Common myeloid progenitor, CD34-positive (primary cell): ENCODE measurements at regions not wholly inside any gene's neighbourhood (a gene's known extent, or its start where the extent isn't known, plus 50 kb on each side); places are given as distances from the start of the nearest gene placed in this dataset.

ENCODE experiments used
- CTCF ChIA-PET: fragments of 350-600 bp; sonication (Branson Sonifier 250); formaldehyde crosslinking; loops from one replicate; lab custom pipeline; 2021; ENCODE audit warnings: antibody characterized with exemption; lab: Charles Lee
- POLR2A ChIA-PET: fragments of 350-600 bp; sonication (Branson Sonifier 250); formaldehyde crosslinking; loops from one replicate; lab custom pipeline; 2021; ENCODE audit warnings: antibody characterized with exemption; lab: Charles Lee
- DNase-seq, 3 donors: peaks; one replicate each; pipeline versions ENCODE4 v3.0.0 to v3.0.0-alpha.2; 2013
- H3K27ac ChIP-seq, 2 experiments: 1 replicate in 1 of 2; 2 replicates in 1 of 2; pipeline ENCODE4 v1.7.0; 2013; ENCODE audit warnings: inconsistent platforms in 2 of 2, low read length in 2 of 2, mild to moderate bottlenecking in 2 of 2, low read depth in 1 of 2, moderate library complexity in 1 of 2; ENCODE audit not compliant: severe bottlenecking in 2 of 2, insufficient read depth in 1 of 2, poor library complexity in 1 of 2
- H3K27me3 ChIP-seq, 5 experiments: replicated peaks in 2 of 5; 1 replicate in 3 of 5; 2 replicates in 2 of 5; pipeline versions ENCODE4 v1.6.1 to v1.7.0; 2013; ENCODE audit warnings: low read length in 4 of 5, mild to moderate bottlenecking in 2 of 5, moderate library complexity in 2 of 5, inconsistent platforms in 1 of 5; ENCODE audit not compliant: insufficient read depth in 5 of 5, control insufficient read depth in 4 of 5
- H3K36me3 ChIP-seq, 4 experiments: 1 replicate in 2 of 4; 2 replicates in 2 of 4; pipeline versions ENCODE4 v1.6.1 to v1.7.0; 2013; ENCODE audit warnings: low read length in 3 of 4, control low read depth in 1 of 4, mild to moderate bottlenecking in 1 of 4; ENCODE audit not compliant: control insufficient read depth in 4 of 4, insufficient read depth in 4 of 4
- H3K4me1 ChIP-seq, 4 experiments: 1 replicate in 3 of 4; 2 replicates in 1 of 4; pipeline versions ENCODE4 v1.6.1 to v1.7.1; 2013; ENCODE audit warnings: low read length in 3 of 4, mild to moderate bottlenecking in 3 of 4, control low read depth in 1 of 4, inconsistent platforms in 1 of 4, moderate library complexity in 1 of 4; ENCODE audit not compliant: control insufficient read depth in 4 of 4, insufficient read depth in 4 of 4; ENCODE audit errors: control extremely low read depth in 1 of 4
- H3K4me3 ChIP-seq, 7 experiments: 1 replicate in 4 of 7; 2 replicates in 3 of 7; pipeline versions ENCODE4 v1.5.1 to v1.7.0; 2013; ENCODE audit warnings: mild to moderate bottlenecking in 7 of 7, low read length in 6 of 7, moderate library complexity in 6 of 7, inconsistent platforms in 2 of 7, low read depth in 2 of 7, control low read depth in 1 of 7; ENCODE audit not compliant: insufficient read depth in 4 of 7, control insufficient read depth in 1 of 7; ENCODE audit errors: extremely low read depth in 1 of 7
- H3K9me3 ChIP-seq, 5 experiments: 1 replicate in 4 of 5; 2 replicates in 1 of 5; pipeline versions ENCODE4 v1.6.1 to v1.7.1; 2013; ENCODE audit warnings: low read length in 4 of 5, mild to moderate bottlenecking in 2 of 5, inconsistent platforms in 1 of 5, low read depth in 1 of 5, moderate library complexity in 1 of 5; ENCODE audit not compliant: control insufficient read depth in 4 of 5, insufficient read depth in 2 of 5; ENCODE audit errors: control extremely low read depth in 1 of 5
- WGBS: methylation state at CpG from one replicate; pipeline ENCODE4 v1.1.5; 2013; ENCODE audit not compliant: insufficient coverage; 5-methylcytosine and 5-hydroxymethylcytosine counted together

DNA sequence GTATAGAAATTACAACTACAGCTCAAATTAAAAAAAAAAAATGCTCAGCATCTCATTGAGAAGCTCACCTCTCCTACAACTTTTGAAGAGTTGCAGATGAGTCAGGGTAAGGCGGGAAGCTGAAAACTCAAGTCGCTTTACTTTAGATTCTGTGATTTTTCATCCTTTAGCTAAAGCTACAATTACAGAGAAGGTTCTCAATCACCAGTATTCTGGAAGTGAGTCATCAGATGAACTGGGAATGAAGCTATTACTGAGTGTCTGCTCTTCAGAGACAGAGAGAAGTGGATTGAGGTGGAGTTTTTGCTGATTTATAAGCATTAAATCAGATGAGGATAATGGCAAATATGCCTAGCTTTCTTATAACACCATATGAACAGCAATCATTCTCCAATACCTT, 91.9 kb downstream of the TFAP2A start:
- no peak for DNase-seq
- 100% methylated on average over 2 of the region's 2 CpGs for WGBS
- Histone ChIP-seq H3K27ac (no peak overlapping the region), H3K4me1 (no peaks in the 10 kb centered on the region), H3K4me3 (no peak overlapping the region), H3K36me3 (no peaks in the 10 kb centered on the region), H3K27me3 (peaks cover 0 to 4% (median 2%) of the 10 kb centered on the region in 5 experiments), H3K9me3 (no peaks in the 10 kb centered on the region)
- ChIA-PET POLR2A (no interaction called here), CTCF (no interaction called here)

DNA sequence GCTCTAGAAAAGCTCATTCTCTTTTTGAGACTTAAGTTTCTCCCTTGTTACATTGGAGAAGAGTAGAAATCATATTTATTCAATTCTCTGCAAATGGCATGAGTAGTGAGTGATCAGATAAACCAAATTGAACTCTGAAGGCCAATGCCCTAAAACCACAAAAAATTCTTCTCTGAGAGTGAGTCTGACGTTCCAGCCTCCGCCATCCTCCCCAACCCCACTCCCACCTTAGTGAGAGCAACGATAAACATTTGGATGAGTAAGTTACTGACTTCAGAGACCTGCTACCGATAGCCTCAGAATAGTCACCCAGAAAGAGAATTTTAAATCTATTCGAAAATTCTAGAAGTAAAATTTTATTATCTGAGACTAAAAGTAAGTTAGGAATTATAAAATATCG, 94.6 kb downstream of the TFAP2A start:
- WGBS, result 90% methylated on average over 4 of the region's 6 CpGs
- Histone ChIP-seq H3K4me1 (no peaks in the 10 kb centered on the region), H3K27me3 (peaks cover 0 to 10% (median 6%) of the 10 kb centered on the region in 5 experiments), H3K27ac (no peak overlapping the region), H3K9me3 (no peaks in the 10 kb centered on the region), H3K36me3 (no peaks in the 10 kb centered on the region), H3K4me3 (no peak overlapping the region)
- CTCF ChIA-PET, result no interaction called here
- no peak for DNase-seq
- POLR2A ChIA-PET, result no interaction called here

DNA sequence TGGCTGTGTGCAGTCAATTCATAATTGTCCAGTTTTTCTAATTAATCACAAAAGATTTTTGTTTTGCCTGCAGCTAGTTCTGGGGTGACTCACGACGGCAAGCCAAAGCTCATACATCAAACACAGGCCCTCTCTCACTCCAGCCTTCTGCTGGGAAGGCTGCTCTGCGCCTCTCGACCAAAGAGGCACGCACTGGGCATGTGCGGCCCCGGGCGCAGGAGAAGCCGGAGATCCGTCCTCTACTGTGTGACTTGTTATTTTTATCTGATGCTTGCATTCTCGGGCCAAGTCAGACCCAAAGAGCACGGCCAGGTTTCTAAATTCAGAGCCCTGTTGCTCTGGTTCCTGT, 98.5 kb downstream of the TFAP2A start:
- Histone ChIP-seq H3K36me3 (no peaks in the 10 kb centered on the region), H3K27ac (no peak overlapping the region), H3K4me1 (no peaks in the 10 kb centered on the region), H3K4me3 (no peak overlapping the region), H3K9me3 (no peaks in the 10 kb centered on the region), H3K27me3 (peaks cover 0 to 19% (median 6%) of the 10 kb centered on the region in 5 experiments)
- 87% methylated on average over 12 of the region's 12 CpGs for WGBS
- DNase-seq, result no peak
- POLR2A ChIA-PET, result no interaction called here
- CTCF ChIA-PET, result no interaction called here

DNA sequence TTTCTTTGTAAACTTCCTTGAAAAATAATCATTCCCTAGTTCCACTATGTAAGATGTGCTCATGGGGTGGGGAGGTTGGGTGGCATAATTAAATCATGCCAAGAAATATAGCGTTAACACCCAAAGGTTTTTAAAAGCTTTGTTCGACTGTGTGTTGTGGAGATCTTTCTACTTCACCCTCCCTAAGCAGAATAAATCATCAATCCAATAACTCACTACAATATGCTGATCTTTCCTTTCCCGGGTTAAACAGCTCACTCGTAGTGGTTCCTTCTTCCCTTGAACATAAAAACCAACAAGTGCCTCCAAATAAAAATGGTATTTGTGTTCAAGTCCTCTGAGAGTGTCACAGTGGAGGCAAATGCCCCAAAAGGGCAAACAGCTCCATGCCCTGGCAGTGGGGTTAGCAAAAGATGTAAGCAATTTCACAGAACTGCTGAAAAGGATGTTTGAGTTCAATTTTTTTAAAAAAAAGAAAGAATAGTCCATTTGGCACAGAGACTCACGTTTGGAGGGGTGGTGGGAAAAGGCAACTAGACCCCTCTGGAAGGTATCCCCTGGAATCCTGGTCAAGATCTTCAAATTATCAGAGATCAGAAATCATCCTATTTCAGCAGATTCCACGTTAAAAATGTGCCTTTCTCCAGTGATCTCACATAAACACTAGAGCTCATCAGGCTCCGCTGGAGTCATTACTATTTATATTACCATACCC, 99.1 kb downstream of the TFAP2A start:
- no peaks in the 10 kb centered on the region for H3K4me1 ChIP-seq
- no peaks in the 10 kb centered on the region for H3K9me3 ChIP-seq
- peaks cover 0 to 22% (median 6%) of the 10 kb centered on the region in 5 experiments for H3K27me3 ChIP-seq
- no peaks in the 10 kb centered on the region for H3K36me3 ChIP-seq
- CTCF ChIA-PET, result no interaction called here
- POLR2A ChIA-PET, result no interaction called here
- H3K27ac ChIP-seq, result no peak overlapping the region
- 59% methylated on average over 4 of the region's 7 CpGs for WGBS
- no peak for DNase-seq
- H3K4me3 ChIP-seq, result no peak overlapping the region

DNA sequence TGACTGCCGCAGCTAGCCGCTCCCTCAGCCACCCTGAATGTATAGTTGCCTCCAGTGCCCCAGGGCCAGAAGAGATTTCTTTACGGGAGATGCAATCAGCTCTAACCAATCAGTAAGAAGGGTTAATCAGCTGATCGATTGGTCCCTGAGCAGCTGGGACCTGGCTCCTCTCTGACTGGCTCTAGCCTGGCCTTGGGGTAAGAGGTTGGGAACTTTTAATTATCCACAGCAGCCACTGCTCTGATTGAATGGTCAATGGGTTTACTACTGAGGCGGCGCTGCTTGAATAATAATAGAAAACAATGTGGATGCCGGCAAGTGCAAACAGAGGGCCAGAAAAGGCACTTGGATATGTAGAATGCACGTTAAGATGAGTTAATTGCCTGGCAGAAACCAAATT, 99.8 kb downstream of the TFAP2A start:
- H3K4me3 ChIP-seq, result no peak overlapping the region
- peaks cover 0 to 22% (median 6%) of the 10 kb centered on the region in 5 experiments for H3K27me3 ChIP-seq
- no peak overlapping the region for H3K27ac ChIP-seq
- no peaks in the 10 kb centered on the region for H3K4me1 ChIP-seq
- H3K36me3 ChIP-seq, result no peaks in the 10 kb centered on the region
- no peak for DNase-seq
- ChIA-PET CTCF (no interaction called here), POLR2A (interaction anchor here (0.6 kb wide), 1 partner anchor 19 kb away, joined by 3 read pairs; no protein-coding TSS in a partner anchor)
- no peaks in the 10 kb centered on the region for H3K9me3 ChIP-seq
- 57% methylated on average over 7 of the region's 8 CpGs for WGBS

DNA sequence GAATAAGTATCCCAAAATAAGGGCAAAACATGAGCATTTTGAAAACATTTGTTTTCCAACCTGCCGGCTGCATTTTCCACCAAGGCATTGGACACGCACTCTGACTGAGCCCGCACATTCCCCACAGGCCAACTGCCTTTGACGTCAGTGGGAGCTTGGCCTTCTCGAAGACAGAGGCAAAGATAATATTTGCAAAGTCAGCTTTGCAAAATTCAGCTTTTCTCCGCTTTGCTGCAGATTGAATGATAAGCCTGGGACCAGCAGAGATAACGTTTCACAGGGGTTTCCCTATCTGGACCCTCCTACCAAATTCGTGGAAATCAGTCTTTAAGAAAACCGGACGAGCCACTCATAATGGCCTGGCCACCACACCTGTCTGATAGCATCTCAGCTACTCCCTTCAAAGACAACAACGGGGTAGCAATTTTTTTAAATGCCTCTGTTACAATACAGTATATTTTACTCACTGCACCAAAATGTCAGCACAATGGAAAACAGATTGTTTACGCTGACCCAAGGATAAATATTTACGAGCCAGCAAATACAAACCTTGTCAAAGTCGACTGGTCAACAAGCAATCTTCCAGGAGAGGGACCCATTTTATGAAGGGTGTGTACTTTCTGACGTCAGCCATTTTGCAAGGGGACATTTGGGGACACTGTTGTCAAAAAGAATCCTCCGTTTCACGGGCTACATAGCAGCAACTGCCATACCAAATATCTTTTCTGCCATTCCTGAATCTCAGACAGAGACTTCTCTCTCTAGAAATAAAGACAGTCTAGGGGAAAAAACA, 100.5 kb downstream of the TFAP2A start:
- 93% methylated on average over 14 of the region's 17 CpGs for WGBS
- POLR2A ChIA-PET, result interaction anchor here (0.6 kb wide), 1 partner anchor 18 kb away, joined by 3 read pairs; no protein-coding TSS in a partner anchor
- H3K27me3 ChIP-seq, result peaks cover 0 to 24% (median 6%) of the 10 kb centered on the region in 5 experiments
- H3K27ac ChIP-seq, result no peak overlapping the region
- DNase-seq, result no peak
- CTCF ChIA-PET, result no interaction called here
- H3K4me3 ChIP-seq, result no peak overlapping the region
- no peaks in the 10 kb centered on the region for H3K4me1 ChIP-seq
- H3K9me3 ChIP-seq, result no peaks in the 10 kb centered on the region
- no peaks in the 10 kb centered on the region for H3K36me3 ChIP-seq

DNA sequence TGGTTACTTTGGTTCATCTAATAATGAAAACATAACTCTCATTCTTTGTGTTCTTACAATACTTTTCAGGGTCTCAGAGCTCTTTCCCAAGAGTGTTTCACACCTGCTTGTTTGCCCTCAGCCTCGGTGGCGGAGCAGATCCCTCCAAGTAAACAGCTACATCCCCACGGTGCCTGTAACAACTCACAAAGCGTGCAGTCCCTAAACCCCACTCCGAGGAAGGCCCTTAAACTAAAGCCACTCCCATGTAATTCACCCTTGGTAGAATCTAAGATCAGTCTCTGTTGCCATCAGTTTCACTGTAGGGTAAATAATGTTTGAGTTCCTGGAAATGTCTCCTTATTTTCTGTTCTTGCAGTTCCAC, 101.1 kb downstream of the TFAP2A start:
- no peak for DNase-seq
- no peaks in the 10 kb centered on the region for H3K4me1 ChIP-seq
- no peak overlapping the region for H3K4me3 ChIP-seq
- no peak overlapping the region for H3K27ac ChIP-seq
- H3K9me3 ChIP-seq, result no peaks in the 10 kb centered on the region
- H3K27me3 ChIP-seq, result peaks cover 0 to 26% (median 6%) of the 10 kb centered on the region in 5 experiments
- 79% methylated on average over 3 of the region's 5 CpGs for WGBS
- ChIA-PET POLR2A (no interaction called here), CTCF (no interaction called here)
- no peaks in the 10 kb centered on the region for H3K36me3 ChIP-seq
